Progenitor cell of endocrine pancreas (in vitro differentiated cells): ENCODE measurements at regions not wholly inside any gene's neighbourhood (a gene's known extent, or its start where the extent isn't known, plus 50 kb on each side); places are given as distances from the start of the nearest gene placed in this dataset.

Source experiments
- DNase-seq: peaks from one replicate; pipeline ENCODE4 v3.0.0; 2021; ENCODE audit warnings: low spot score; ENCODE audit not compliant: unreplicated experiment
- H3K27ac Mint-ChIP-seq: 2 replicates; pipeline ENCODE4 v1.8.0; 2021; ENCODE audit warnings: mild to moderate bottlenecking, moderate library complexity, mixed read lengths
- H3K27me3 Mint-ChIP-seq: 2 replicates; pipeline ENCODE4 v1.8.0; 2021; ENCODE audit warnings: mixed read lengths
- H3K36me3 Mint-ChIP-seq: 2 replicates; pipeline ENCODE4 v1.8.0; 2022; ENCODE audit warnings: mixed read lengths; ENCODE audit not compliant: insufficient read depth
- H3K4me1 Mint-ChIP-seq: 2 replicates; pipeline ENCODE4 v1.8.0; 2021; ENCODE audit warnings: low read depth, mixed read lengths
- H3K4me3 Mint-ChIP-seq: 2 replicates; pipeline ENCODE4 v1.8.0; 2021; ENCODE audit warnings: low read depth, mild to moderate bottlenecking, moderate library complexity, mixed read lengths
- H3K9me3 Mint-ChIP-seq: 2 replicates; pipeline ENCODE4 v1.8.0; 2021; ENCODE audit warnings: low read depth, mixed read lengths
- TF ChIP-seq, protein P1 (sequence below): fragments of 200-600 bp; sonication (generic); IDR thresholded peaks from one replicate; pipeline ENCODE4 v1.5.0; 2021; ENCODE audit warnings: antibody characterized with exemption, mild to moderate bottlenecking; ENCODE audit not compliant: unreplicated experiment

DNA sequence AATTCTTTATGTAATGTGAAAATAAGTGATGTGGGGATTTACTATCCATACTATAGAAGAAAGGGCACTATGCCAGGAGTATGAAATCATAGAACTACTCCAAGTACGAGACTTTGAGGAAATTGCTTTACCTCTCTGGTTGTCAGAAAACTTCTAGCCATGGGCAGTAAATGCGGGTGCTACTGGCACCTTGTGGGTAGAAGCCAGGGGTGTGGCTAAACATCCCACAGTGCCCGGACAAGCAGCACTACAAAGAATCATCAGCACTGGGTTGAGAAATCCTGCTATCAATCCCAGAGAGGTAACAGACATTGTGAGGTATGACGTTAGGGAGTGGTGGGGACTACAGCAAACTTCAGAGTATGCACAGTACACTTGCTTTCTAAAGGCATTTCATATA lies 453.5 kb upstream of the TNP1 start:
- Mint-ChIP-seq H3K4me3 (no peak overlapping the region), H3K27ac (no peak overlapping the region), H3K9me3 (peaks cover 35% of the 10 kb centered on the region)

DNA sequence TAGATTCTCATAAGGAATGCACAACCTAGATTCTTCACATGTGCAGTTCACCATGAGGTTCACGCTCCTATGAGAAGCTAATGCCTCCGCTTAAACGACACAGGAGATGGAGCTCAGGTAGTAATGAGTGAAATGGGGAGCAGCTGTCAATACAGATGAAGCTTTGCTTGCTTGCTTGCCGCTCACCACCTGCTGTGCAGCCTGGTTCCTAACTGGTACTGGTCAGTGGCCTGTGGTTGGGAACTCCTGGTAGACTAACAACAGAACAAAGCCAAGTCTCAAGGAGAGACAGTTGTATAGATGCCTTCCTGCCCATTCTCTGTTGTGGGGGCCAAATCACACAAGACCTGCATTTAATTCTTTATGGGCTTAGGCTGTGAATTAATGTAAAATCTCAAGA lies 449.2 kb upstream of the TNP1 start:
- TF ChIP-seq, protein P1, sequence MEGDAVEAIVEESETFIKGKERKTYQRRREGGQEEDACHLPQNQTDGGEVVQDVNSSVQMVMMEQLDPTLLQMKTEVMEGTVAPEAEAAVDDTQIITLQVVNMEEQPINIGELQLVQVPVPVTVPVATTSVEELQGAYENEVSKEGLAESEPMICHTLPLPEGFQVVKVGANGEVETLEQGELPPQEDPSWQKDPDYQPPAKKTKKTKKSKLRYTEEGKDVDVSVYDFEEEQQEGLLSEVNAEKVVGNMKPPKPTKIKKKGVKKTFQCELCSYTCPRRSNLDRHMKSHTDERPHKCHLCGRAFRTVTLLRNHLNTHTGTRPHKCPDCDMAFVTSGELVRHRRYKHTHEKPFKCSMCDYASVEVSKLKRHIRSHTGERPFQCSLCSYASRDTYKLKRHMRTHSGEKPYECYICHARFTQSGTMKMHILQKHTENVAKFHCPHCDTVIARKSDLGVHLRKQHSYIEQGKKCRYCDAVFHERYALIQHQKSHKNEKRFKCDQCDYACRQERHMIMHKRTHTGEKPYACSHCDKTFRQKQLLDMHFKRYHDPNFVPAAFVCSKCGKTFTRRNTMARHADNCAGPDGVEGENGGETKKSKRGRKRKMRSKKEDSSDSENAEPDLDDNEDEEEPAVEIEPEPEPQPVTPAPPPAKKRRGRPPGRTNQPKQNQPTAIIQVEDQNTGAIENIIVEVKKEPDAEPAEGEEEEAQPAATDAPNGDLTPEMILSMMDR = no peak
- Mint-ChIP-seq H3K4me1 (peaks cover 7% of the 10 kb centered on the region), H3K4me3 (no peak overlapping the region)

More for the DNA sequence above, 453.5 kb upstream of the TNP1 start:
- TF ChIP-seq, protein P1 = no peak
- H3K36me3 Mint-ChIP-seq = peaks cover 9% of the 10 kb centered on the region
- peaks cover 15% of the 10 kb centered on the region for H3K4me1 Mint-ChIP-seq
- H3K27me3 Mint-ChIP-seq = no peaks in the 10 kb centered on the region
- no peak for DNase-seq

DNA sequence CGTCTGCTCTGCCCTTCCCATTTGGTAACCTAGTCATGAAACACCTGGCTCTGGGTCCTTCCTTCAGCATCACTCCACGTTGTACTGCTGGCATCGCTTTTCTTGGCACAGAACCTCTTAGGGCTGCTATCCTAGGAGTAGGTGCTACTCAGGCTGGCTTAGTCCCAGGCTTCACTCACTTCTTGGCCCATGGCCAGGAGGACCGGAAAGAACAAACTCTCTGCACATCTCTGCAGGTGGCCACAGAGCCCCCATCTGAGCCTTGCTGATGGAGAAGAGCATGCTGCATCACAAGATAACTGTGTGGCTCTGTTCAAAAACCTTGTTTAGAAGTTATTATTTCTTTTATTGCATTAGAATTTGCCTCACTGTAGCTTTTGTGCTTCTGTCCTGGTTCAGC lies 447.2 kb upstream of the TNP1 start:
- no peaks in the 10 kb centered on the region for H3K36me3 Mint-ChIP-seq
- H3K4me1 Mint-ChIP-seq = peaks cover under 1% of the 10 kb centered on the region
- H3K27ac Mint-ChIP-seq = no peak overlapping the region
- no peaks in the 10 kb centered on the region for H3K27me3 Mint-ChIP-seq
- H3K4me3 Mint-ChIP-seq = no peak overlapping the region
- peaks cover 12% of the 10 kb centered on the region for H3K9me3 Mint-ChIP-seq
- TF ChIP-seq, protein P1 = no peak
- no peak for DNase-seq

More for the DNA sequence above, 449.2 kb upstream of the TNP1 start:
- no peaks in the 10 kb centered on the region for H3K27me3 Mint-ChIP-seq
- peaks cover 12% of the 10 kb centered on the region for H3K9me3 Mint-ChIP-seq
- no peak for DNase-seq
- no peak overlapping the region for H3K27ac Mint-ChIP-seq
- H3K36me3 Mint-ChIP-seq = no peaks in the 10 kb centered on the region

DNA sequence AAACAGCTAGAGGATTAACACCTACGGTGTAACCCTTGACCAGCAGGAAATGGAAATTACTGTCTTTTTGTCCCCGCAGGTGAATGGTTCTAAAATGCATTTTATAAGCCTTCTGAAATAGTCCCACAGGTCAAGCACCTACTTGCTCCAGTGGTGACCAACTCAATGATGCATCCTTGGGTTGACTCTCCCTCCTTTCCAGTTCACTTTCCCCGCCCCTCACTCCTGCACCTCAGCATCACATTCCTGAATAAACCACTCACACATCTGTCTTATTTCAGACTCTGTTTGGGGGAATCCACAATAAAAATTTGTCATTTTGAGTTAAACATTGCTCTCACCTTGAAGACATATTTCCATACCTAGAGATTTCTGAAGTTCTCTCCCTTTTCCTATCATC lies 446.0 kb upstream of the TNP1 start:
- Mint-ChIP-seq H3K27me3 (no peaks in the 10 kb centered on the region), H3K9me3 (peaks cover 12% of the 10 kb centered on the region), H3K36me3 (no peaks in the 10 kb centered on the region), H3K4me1 (no peaks in the 10 kb centered on the region), H3K27ac (no peak overlapping the region), H3K4me3 (no peak overlapping the region)
- TF ChIP-seq, protein P1 = no peak
- DNase-seq = no peak

DNA sequence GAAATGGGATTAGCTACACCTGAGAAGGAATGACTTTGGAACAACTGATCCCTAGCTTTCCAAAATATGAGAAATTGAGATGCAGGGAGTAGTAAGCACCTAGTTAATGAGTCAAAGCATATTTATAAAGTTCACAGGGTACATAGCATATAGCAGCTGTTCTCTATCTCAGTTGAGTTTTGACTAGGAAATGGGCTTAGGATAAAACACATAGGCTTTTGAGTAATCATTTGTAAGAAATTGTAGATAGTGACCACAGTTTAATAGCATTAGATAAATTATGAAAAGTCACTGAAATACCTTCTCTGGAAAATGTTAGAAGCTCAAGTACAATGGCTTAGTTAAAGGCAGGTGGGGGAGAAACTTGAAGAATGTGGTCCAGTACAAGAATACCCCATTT lies 444.7 kb upstream of the TNP1 start:
- H3K36me3 Mint-ChIP-seq = no peaks in the 10 kb centered on the region
- no peak overlapping the region for H3K4me3 Mint-ChIP-seq
- H3K27ac Mint-ChIP-seq = no peak overlapping the region
- DNase-seq = no peak
- no peaks in the 10 kb centered on the region for H3K4me1 Mint-ChIP-seq
- H3K9me3 Mint-ChIP-seq = peaks cover 7% of the 10 kb centered on the region
- H3K27me3 Mint-ChIP-seq = no peaks in the 10 kb centered on the region
- TF ChIP-seq, protein P1 = no peak

DNA sequence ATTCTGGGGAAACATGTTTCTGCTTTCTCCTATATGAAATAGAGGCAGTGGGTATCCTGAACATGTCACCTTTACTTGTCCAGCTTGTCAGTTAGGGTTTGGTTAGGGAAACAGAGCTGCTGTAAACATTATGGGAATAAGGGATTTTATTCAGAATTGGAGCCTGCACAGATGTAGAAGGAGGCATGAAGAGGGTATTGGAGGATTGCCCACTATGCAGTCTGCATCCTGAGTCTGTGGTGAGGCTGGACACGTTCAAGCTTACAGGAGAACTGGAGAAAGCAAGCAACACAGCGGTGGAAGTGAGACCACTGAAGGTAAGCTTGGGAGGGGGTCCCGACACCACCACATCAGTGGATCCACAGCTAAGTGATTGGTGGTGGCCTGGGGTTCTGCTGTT lies 443.0 kb upstream of the TNP1 start:
- Mint-ChIP-seq H3K27ac (no peak overlapping the region), H3K36me3 (no peaks in the 10 kb centered on the region), H3K9me3 (no peaks in the 10 kb centered on the region), H3K27me3 (no peaks in the 10 kb centered on the region), H3K4me3 (no peak overlapping the region), H3K4me1 (no peaks in the 10 kb centered on the region)
- no peak for DNase-seq
- TF ChIP-seq, protein P1 = no peak
